GM18870 (cell line): ENCODE measurements at regions not wholly inside any gene's neighbourhood (a gene's known extent, or its start where the extent isn't known, plus 50 kb on each side); places are given as distances from the start of the nearest gene placed in this dataset.

Experiments used
- ATAC-seq: cut with Tn5 transposase; IDR thresholded peaks from one replicate; pipeline ENCODE4 v1.9.1; 2021; ENCODE audit warnings: moderate library complexity; ENCODE audit not compliant: unreplicated experiment

- no peak for ATAC-seq
Observed at GRCh38 chr14:98288825-98289224, 983.2 kb downstream of the BCL11B start.

DNA sequence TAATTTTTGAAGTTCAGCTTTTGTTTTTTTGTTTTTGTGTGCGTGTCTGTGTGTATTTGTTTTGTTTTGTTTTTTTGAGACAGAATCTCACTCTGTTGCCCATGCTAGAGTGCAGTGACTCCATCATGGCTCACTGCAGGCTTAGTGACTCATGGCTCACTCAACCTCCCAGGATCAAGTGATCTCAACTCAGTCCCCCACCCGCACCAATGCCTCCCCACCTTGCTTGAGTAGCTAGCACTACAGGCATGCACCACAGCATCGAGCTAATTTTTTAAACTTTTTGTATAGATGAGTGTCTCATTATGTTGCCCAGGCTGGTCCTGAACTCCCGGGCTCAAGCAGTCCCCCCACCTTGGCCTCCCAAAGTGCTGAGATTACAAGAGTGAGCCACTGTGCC is 981.4 kb downstream of the BCL11B start:
- no peak for ATAC-seq

DNA sequence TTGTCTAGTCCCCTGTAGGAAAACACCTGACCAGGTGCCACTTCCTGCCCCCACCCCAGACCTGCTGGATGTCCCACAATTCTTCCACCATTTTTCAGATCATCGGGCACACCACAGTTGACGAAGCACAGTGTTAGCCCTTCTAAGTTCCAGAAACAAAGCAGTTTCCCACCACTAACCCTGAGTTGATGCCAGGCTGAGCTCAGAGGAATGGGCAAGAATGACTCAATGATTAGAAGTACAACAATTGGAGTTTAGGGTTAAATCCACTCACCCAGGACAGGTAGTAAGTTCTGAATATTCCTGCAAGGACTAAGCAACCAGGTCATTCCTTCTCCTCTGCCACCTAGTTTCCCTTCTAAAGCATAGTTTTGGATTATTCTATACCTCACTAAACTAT is 979.8 kb downstream of the BCL11B start:
- ATAC-seq = no peak

- ATAC-seq = no peak
Observed at GRCh38 chr14:98293576-98293975, 978.4 kb downstream of the BCL11B start.

DNA sequence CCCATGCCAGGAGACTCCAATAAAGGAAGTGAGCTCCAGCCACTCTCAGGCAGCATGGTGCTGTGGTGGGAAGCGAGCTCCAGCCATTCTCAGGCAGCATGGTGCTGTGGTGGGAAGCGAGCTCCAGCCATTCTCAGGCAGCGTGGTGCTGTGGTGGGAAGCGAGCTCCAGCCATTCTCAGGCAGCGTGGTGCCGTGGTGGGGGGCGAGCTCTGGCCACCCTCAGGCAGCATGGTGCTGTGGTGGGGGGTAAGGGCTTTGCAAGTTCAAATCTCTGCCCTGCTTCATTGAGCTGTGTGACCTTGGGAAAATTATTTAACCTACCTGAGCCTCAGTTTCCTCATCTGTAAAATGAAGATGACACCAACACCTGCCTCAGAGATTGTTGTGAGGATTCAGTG is 975.1 kb downstream of the BCL11B start:
- no peak for ATAC-seq

GRCh38 chr14:98297567-98297966 is 974.4 kb downstream of the BCL11B start:
- ATAC-seq = no peak

GRCh38 chr14:98298481-98299244 is 973.3 kb downstream of the BCL11B start:
- no peak for ATAC-seq

DNA sequence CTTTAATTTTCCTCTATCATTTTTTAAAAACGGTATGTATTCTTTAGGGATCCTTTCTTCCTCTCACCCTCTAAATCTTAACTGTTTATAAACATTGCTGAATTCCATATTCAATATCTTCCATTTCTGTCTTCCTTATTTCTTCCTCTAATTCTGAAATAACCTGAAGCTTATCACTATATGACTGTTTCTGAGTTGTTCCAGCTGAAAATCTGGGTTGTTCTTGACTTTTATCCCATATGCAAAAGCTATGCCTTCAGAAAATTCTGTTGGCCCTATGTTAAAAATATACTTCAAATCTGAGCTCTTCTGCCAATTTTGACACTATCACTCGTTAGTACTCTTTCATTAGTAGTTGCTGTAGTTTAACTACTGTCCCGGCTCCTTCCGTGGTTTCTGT is 970.3 kb downstream of the BCL11B start:
- ATAC-seq = no peak

DNA sequence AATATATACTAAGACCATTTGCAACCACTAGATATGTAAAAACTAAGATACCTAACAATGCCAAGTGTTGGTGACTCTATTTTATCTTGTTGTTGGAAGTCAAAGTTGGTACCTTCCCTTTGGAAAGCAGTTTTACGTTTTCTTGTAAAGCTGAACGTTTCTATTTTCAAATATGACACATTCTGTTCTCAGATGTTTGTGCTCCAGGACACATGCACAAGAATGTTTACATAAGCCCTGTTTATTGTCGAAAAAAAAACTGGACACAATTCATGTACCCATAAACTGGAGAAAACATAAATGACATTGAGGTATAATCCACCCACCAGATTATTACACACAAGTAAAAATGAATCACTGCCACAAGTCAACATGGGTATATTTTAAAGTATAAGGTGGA is 967.4 kb downstream of the BCL11B start:
- ATAC-seq = no peak

GRCh38 chr14:98309591-98309990 is 962.4 kb downstream of the BCL11B start:
- ATAC-seq = no peak

- ATAC-seq = no peak
Observed at GRCh38 chr14:98312006-98312405, 960.0 kb downstream of the BCL11B start.

DNA sequence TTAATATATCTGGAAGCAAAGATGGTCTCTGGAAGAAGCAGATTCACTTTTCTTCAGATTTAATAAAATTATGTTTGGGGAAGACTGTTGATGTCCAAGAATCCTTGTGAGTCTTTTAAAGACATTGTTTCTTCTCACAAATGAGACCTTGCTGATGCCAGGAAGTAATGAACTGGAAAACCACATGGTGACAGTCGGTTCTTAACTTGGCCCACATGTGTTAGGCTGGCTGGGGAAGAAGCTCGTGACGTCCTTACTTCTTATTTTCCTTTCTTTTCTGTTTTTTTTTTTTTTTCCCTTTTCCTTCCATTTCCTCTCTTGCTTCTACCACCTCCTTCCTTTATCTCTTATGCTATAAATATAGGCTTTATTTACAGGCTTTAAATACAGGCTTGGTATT is 950.2 kb downstream of the BCL11B start:
- no peak for ATAC-seq

GRCh38 chr14:98323836-98324235 is 948.2 kb downstream of the BCL11B start:
- no peak for ATAC-seq

- no peak for ATAC-seq
Observed at GRCh38 chr14:98325761-98326160, 946.2 kb downstream of the BCL11B start.

GRCh38 chr14:98328496-98328895 is 943.5 kb downstream of the BCL11B start:
- ATAC-seq = no peak

DNA sequence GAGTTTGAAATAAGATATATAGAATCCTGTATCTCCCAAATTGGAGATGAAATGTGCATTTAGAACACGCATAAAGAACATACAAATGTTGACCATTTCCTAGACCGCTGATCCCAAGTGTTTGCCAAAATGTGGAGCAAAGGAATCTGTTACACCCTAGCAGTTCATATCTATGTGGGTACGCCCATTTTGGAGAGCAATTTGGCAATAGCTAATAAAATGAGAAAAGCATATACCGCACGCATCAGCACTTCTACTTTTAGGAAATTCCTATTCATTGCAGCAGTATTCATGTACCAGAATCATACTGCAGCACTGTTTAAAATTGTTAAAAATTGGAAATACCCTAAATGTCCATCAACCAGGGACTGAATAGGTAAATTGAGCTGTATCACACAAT is 937.8 kb downstream of the BCL11B start:
- no peak for ATAC-seq

DNA sequence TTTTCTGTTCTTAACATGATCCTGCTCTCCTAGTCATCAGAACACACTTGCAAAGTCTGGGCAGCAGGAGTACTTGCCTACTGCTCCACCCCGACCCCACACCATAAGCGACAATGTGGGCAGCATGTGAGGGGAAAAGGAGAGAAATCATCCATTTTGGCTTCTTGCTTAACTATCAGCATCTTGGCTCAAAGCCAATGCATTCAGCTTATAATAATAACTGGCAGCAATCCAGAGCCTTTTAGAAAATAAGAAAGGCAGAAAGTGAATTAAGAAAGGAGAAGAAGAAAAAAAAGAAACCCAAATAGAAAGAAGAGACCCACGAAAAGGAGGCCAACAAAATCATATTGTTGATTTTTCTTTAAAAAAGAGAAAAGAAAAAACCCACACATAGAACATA is 930.8 kb downstream of the BCL11B start:
- no peak for ATAC-seq

DNA sequence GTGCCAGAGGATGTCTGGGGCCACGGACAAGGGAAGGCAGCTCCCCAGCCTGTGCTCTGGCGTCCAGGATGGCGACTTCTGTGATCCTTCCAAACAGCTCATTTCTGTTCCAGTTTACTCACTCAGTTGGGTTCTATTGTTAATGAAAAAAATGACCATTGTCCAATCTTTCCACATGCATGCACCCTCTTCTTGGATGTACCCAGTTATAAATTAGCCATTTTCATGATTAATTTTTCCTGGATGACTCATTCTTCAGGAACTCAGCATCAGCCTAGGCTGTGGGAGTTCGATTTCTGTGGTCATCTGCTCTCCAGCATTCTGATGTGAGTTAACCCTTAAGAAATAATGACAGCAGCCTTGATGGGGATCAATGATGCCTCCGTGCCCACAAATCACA is 926.8 kb downstream of the BCL11B start:
- no peak for ATAC-seq

DNA sequence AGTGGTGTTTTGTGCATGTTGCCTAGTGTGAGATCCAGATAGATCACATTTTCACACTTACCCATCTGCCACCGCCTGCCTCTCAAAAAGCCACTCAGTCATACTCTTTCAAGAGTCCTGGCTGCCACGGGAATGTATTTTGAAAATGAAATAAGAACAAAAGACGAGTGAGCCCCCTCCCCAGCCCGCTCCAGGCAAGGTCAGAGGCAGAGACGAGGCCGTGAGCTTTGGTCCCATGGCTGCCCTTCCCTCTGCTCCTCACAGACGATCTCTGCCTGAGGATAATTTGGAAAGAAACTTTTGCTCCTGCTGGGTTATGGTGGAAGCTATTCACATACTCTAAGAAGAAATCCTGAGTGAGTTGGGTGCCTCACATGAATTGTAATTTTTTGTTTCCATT is 924.3 kb downstream of the BCL11B start:
- no peak for ATAC-seq

DNA sequence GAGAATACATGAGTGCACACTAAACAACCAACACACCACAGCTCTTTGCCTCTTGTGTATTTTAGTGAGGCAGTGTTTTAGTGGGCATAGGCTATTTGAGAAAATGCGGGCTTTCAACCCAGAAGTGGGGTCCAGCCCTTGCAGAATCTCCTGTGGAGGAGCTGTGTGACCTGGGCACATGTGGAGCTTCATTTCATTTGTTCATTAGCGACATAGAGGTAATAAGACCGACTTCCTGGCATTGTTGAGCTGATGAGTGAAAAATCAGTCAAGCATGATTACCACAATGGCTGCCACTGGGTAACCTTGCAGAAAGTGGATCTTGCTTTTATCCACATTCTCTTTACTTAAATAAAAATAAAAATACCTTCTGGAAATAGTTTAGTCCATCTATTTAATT is 923.5 kb downstream of the BCL11B start:
- ATAC-seq = no peak

GRCh38 chr14:98350213-98350612 is 921.8 kb downstream of the BCL11B start:
- no peak for ATAC-seq

- ATAC-seq = no peak
Observed at GRCh38 chr14:98364961-98365360, 907.0 kb downstream of the BCL11B start.

DNA sequence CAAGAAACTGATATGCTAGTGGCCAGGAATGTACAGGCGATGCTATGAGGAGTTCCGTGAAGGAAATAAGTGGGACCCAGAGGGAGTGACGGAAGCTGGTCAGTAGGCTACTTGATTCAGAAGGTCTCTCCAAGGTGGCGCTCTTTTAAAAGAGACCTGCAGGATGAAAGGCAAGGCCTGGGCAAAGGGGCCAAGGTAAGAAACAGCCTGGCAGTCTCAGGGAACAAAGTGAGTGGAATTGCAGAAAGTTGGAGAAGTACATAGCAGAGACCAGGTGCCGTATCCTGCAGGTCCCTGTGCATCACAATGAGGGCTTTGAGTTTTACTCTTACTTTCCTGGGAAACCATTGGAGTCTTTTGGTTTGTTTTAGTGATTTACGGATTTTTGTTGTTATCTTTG is 905.6 kb downstream of the BCL11B start:
- no peak for ATAC-seq
